KG1 (cell line): ENCODE measurements at regions not wholly inside any gene's neighbourhood (a gene's known extent, or its start where the extent isn't known, plus 50 kb on each side); places are given as distances from the start of the nearest gene placed in this dataset.

Experiments
- DNase-seq: peaks from one replicate; lab custom pipeline; 2025; lab: John Stamatoyannopoulos, UW

DNA sequence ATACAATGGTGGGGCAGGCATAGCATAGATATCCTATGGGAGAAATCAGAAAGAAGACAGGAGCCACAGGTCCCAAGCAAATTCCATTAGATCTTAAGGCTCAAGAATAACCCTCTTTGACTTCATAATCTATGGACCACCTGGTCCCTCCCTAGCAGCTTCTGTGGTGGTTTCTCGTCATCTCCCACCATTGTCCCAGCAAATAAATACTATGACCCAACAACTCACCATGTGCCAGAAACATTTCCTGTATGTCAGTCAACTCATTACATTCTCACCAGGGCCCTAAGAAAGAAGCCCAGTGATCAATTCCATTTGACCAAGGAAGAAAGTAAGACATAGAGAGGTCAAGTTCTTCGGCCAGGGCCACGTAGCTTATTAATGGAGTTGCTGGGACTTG lies 646.2 kb downstream of the VRK1 start:
- DNase-seq, result no peak

DNA sequence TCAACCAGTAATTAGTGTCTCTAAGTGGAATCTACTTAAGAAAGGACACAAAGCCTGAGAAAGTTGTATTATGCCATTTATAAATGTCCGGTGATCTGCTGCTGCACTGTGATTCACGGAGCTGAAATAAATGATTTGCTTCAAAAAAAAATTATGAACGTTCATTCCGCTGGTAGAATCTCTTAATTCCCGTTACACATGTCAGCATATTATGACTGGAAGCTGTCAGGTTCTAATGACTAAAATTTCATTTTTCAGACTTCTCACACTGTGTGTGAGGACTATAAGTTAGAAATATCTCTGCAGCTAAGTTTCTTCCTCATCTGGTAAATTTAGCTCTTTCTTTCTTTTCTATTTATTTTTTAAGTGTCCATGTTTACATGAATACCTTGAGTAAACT lies 647.1 kb downstream of the VRK1 start:
- no peak for DNase-seq

DNA sequence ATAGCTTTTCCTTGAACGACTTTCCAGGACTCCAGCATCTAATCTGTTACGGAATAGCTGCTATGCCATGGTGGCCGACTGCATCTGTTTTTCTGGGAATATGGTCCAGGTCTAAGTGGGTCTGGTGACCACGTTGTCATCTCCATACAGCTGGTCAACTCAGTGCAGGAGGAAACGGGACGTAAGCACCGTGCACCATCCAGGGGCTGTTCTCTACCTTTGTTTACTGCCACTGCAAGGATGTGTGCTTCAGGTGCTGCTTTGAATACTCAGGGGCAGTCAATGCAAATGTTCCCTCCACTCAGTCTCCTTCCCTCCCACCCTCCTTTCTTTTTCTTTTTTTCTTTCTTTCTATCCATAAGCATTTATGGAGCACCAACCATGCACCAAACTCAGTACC lies 648.2 kb downstream of the VRK1 start:
- DNase-seq, result no peak

DNA sequence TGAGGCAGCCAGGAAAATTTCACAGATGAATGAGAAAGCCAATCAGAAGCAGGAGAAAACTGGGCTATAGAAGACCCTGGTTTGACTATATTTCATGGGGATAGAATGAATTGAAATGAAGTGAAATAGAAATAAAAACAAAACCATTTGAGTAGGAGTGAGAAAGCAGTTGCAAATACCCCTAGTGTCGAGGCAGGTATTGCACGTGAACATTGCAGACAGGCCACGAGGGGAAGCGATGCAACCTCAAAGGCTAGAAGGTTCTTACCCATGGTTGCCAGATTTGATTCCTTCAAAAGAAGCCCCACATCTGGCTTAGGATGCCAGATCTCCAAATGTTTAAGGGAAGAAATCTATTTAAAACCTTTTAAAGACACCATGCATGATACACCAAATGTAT lies 648.9 kb downstream of the VRK1 start:
- no peak for DNase-seq

DNA sequence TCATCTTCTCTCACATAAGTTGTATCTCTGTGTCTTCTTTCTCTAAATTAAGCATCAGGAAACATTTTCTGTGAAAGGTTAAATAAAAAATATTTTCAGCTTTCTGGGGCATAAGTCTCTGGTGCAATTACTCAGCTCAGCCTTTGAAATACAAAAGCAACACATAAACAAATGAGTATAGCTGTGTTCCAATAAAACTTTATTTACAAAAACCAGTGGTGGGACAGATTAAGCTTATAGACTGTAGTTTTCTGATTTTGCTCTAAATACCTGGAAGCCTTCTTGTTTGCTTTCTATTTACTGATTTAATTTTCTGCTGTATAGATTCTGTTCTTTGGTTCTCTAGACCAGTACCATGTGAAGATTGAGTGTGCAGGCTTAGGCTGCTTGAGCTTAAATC lies 655.1 kb downstream of the VRK1 start:
- no peak for DNase-seq

DNA sequence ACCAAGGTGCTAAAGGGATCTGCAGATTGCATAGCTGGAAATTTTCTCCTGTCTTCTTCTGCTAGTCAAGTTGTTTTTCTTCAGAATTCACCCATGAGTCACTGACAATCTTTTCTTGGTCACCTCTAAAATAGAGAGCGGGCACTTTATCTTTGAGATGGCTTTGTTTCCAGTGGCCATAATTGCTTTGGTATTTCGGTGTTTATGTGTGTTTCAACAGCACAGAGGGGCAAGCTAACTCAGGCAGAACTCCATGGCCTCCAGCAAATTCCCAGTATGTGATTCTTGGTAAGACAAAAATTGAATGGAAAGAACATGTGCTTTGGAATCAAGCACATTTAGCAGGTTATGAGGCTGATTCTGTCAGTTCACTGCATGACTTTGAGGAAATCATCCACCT lies 656.8 kb downstream of the VRK1 start:
- no peak for DNase-seq

DNA sequence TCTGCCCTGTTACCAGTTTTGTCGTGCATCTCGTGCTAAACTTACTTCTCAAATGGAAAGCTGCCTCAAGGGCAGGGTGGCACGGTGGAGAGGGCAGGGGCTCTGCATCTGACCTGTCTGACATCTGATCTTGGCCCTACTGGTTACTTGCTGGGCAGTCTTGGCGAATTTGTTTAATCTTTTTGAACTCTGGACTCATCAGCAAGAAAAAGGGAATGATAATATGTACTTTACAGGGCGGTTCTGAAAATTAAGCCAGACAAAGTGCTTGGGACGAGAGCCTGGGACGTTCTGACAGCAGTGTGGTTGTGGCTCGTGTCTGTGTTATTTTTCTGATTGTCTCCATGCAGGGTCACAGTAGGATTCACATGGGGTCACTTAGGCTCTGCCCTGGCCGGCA lies 659.3 kb downstream of the VRK1 start:
- DNase-seq, result no peak

DNA sequence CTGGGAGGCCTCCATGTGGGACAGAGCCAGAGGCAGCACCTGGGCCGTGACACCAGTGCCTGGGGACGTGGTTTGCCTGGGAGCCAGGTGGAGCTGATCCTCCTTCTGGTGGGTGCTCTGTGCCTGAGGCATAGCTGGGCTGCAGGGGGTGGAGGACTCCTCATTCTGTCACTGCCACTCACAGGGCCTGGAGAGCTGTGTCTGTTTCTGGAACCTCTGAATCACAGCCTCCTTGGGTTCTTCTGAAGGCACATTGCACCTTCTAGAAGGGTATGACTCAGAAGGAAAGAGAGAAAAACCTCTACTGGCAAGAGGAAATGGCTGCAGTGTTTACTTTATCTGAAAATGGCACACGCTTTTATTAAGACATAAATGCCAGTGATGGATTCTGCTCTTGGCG lies 659.8 kb downstream of the VRK1 start:
- no peak for DNase-seq

DNA sequence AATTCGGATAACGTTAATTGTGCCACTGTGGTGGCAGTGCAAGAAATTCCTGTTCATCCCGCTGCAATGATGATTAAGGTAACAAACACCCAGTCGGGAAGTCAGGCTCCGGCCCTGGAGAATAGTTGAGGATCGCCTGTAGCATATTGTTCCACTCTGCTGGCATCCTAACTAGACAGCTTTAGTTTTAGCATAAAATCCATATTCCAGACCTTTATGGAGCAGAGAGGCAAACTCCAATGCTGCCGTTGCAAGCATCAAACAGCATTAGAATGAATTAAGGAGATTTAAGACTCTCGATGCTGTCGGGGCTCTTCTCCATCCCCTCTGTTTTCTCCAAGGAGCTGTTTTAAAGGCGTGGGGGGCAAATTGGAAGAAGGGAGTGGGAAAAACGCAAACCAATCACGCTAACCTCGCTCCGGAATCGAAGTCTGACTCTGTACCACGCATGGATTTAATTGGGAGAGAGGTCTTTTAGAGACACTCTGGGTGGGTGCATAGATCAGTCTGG lies 660.4 kb downstream of the VRK1 start:
- no peak for DNase-seq

DNA sequence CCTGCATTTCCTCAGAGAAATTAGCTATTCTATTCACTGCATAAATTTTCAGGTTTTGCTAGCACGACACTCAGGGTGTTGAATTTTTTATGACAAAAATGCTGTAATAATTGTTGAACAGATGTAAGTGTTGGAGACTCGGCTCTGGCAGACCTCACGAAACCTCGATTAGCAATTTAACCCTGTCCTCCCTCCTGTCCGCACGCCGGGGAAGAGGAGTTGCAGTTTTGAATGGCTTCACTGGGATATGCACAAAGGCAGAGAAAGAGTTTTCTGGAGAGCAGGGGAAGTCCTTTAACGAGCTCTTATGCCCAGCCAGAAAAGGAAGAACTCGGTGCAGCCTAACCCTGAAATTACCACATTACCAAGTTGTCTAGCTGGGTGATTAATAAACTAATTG lies 661.1 kb downstream of the VRK1 start:
- DNase-seq, result no peak

DNA sequence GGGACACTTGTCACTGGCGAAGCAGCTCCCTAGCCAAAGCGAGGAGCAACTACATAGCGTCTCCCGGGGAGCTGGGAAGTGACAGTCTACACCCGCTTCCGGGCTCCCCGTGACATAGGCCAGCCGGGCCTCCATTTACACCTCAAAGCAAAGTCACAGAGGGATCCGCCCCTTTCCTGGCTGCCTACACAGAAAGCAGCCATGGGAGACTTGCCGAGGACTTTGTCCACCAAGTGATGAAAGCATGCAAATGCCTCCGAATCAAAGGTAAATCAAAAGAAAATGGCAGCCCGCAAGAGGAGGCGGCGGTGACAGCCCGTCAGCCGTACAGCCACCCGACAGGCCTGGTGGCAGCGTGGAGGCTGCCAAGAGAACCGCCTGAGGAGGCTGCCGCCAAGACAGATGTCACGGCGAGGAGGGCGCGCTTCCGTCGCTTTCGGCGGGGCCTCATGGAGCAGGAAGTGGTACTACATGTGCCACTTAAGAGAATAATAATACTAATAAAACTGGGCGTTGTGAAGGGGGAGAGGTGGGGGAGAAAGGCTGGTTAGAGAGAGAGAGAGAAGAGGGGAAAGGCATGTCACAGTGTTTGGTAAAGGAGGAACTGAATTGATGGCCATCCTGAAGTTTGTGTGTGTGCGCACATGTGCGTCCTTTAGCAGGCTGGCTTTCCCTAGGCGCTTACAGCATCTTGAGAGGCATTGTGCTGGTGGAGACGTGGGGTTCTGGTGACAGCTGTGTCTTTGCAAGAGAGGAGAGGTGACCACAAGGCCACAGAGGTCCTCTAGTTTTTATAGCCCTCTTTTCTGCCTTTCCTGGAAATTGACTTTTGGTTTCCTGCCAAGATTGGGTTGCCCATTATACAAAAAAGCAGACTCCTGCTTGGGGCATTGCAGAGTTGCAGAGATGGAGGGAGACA lies 661.7 kb downstream of the VRK1 start:
- DNase-seq, result no peak

DNA sequence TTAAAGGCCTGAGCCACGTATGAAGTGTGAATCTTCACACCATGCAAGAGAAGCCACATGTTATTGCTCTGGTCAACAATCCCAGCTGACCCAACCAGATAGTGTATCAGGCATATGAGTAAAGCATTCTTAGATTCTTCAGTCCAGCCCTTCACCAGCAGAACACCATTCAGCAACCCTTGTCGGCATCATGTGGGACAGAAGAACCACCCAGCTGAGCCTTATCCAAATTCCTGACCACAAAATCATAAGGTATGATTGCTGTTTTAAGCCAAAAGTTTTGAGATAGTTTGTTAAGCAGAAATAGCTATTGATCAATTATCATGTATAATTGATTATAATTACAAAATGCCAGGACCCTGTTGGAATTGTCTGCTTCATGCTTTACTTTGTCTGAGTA lies 664.9 kb downstream of the VRK1 start:
- DNase-seq, result no peak

DNA sequence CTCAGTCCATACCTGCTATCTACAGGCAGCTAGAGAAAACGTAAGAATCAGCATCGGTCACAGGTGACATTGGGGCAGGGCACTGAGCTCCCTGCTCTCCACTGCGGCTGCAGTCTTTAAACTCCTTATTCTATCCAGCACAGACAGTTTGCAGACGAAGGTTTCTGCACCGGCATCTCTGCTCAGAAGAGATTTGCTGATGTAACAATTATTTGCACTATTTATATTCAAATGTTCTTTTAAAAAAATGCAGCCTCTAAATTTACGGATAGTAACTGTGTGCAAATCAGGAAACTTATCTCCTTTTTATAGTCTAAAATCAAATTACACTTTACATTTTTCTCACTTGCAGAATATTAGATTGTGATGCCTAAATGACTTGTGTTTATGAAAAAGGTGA lies 671.0 kb downstream of the VRK1 start:
- no peak for DNase-seq

DNA sequence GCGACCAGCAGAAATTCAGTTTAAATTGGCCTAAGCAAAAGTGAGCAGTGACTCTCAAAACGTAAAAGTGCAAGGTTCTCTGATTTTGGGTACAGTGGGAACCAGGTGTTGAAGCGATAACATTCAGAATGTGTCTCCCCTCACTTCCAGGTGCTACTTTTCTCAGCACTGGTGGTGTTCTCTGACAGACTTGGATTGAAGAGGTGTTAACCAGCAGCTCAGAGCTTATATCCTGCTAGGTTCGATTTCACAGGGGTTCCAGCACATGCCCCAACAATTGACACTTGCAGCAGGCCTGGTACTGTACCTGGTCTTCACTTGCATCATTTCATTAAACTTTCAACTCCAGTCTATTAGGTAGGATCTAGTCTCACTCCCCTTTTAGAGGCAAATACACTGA lies 680.2 kb downstream of the VRK1 start:
- DNase-seq, result no peak

DNA sequence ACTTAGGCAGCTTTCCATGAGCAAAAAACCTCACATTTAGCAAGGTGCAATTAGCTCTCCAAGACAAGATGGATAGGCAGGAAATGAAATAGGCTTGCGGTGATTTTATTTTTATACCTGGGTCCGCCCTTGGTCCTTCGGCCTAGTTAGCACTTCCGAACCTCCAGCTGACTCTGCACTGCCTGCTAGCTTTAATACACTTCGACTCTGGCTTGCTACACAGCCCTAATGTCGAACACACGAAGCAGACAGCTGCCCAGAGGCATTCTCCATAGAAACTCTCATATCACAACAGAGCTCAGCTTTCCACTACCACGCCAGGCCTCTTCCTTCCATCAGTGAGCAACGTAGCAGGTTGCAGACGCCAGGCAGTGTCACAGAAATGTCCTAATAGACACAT lies 688.0 kb downstream of the VRK1 start:
- no peak for DNase-seq

DNA sequence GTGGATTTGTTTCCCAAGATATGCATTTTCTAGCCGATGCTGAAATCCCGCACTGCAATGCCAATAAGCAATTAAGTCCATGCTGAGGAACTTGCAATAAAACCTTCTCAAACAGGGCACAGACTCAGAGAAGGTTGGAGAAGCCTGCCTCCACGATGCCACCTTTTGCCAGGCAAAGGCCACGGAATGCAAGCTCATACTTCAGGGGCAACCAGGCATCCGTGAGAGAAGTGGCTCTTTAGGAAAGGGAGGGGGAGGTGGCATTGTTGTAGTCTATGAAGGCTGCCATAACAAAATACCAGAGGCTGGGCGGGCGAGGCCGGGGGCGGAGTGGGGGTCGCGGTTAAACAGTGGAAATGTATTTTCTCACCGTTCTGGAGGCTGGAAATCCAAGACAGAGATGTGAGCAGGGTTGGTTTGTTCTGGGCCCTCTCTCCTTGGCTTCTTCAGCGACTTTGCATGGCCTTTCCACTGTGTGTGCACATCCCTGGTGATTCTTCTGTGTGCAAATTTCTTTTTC lies 689.5 kb downstream of the VRK1 start:
- no peak for DNase-seq

DNA sequence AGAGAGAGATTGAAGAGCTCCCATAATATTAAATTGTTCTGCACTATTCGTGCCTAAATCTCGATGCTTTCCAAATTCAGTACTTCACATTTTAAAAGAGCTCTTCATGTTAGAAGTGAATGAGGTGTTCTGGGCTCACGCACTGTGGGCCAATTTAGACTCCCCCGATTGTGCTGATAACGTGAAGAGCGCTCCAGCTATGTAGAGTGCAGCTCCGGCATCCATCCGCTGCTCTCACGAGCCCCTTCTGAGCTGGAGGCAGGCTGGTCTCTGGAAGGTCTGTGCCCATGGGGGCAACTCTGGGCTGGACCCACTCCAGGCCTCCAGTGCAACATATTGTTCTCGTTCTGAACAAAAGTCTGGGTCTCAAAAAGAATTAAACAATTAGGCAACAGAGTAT lies 692.6 kb downstream of the VRK1 start:
- DNase-seq, result no peak

DNA sequence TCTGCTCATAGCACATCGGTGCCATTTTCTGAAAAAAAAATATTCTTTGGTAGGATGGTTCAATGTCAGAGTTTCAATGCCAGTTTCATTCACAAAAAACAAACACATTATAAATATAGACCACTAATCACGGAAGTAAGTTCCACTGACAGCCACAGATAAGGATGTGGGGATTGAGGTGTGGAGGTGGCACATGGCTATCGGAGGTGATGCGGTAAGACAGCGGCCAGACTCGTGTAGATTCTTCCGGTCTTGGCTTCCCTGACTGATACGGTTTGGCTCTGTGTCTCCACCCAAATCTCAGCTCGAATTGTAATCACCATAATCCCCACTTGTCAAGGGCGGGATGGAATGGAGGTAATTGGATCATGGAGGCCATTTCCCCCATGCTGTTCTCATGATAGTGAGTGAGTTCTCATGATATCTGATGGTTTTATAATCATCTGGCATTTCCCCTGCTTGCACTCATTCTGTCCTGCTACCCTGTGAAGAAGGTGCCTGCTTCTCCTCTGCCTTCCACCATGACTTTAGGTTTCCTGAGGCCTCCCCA lies 693.4 kb downstream of the VRK1 start:
- DNase-seq, result no peak

DNA sequence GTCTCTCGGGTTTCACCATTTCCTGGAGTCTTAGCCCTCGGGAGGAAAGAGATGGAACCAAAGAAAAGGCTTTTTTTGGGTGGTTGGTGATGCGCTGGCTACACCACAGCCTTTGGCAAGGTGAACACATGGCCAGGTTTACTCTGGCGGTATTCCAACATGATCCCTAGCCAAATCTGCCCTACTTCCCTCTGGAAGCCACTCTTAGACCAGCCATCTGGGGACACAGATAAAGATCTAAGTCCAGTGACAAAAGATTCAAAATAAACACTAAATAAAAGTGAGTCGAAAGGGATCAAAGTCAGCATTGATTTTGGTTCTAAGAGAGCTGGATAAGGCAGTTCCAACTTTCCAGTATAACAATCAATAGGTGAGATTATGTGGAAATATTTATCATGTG lies 694.5 kb downstream of the VRK1 start:
- no peak for DNase-seq

DNA sequence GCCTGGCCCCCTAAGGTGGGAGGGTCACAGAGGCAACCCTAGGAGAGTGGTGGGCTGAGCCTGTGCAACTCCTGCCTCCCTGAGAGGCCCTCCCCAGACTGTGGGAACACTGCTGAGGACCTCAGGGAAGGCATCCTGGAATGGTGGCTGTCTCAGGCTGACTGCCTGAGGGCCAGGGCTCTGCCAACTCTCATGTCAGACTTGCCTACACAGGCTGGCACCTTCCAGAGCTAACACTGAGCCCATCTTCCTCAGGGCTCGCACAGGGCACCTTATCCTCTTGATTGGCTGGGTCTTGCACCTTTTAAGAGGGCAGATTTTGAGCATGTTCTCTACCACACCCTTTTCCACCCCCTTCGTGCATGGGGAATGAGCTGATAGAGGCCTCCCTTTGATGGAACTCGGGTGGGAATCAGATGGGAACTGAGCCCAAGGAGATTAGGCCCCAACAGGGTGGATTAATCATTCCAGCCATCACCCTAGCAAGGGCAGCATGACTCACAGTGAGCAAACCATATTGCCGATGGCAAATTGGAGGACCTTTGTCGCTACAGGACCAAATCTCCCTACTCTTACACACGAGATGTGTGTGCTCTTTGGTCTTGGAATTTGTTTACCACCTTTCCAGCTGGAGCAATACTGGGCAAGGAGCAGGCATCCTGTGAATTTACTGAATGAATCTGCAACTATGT lies 702.8 kb downstream of the VRK1 start:
- no peak for DNase-seq

DNA sequence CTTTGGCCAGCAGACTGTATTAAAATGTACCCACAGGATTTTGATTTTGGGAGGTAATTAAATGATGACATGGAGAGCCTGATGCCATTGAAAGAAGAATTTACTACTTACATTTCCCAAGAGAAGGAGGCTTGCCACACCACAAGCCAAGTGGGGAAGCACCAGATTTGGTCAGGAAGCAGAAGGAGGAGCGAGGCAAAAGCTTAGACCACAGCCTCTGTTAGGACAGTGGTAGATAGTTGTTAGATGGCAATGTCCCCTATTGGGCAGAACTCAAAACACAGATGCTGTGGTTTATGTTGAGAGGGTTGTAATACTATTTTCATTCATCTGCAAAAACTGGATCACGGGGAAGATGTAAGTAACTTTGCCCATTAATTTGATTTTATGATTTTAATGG lies 709.4 kb downstream of the VRK1 start:
- no peak for DNase-seq

DNA sequence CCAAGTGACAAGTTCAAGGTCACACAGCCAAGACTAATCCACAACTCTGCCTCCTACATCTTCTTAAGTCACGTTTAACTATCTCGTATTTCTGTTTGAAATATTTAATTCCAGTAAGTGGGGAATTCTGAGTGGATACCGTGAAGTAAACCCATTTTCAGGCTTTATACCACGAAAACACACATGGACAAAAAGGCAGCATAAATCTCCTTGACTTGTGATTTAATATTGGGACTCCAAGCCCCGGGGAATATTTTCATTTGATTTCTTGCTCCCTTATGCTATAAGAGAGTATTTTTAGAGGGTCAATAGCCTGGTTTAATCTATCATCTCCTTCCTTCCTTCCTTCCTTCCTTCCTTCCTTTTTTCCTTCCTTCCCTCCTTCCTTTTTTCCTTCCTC lies 716.7 kb downstream of the VRK1 start:
- DNase-seq, result no peak
